Frontal cortex (tissue), 3 donors: ENCODE measurements at regions not wholly inside any gene's neighbourhood (a gene's known extent, or its start where the extent isn't known, plus 50 kb on each side); places are given as distances from the start of the nearest gene placed in this dataset.

Experiments
- DNase-seq, 2 donors: peaks; one replicate each; pipeline ENCODE4 v3.0.0; 2012; ENCODE audit warnings: low spot score in 2 of 2
- FAIRE-seq: peaks from 2 replicates; lab custom pipeline; 2012; peaks lifted over from hg19 to GRCh38; lab: Jason Lieb, UNC
- donor health status: control.
- donor health status: control.
- donor health status: control.

DNA sequence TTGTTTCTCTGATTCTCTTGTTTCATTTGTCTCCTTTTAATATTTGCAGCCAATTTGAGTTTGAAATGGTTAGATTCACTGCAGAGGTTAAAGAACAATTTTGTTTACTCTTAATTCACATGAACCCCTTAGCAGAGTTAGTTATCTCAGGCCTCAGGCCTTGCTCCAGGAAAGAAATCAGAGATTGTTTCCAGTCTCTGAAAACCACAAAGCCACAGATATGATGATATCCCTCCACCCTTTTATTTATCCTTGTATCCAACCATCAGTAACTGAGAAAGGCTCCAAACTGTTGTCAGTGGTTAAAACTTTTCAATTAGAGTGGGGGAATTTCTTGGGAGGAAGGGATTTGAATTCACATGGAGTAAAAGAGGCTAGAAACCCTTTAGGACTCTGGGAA lies 406.0 kb upstream of the DMAC1 start:
- FAIRE-seq (no peak), DNase-seq (no peak)

DNA sequence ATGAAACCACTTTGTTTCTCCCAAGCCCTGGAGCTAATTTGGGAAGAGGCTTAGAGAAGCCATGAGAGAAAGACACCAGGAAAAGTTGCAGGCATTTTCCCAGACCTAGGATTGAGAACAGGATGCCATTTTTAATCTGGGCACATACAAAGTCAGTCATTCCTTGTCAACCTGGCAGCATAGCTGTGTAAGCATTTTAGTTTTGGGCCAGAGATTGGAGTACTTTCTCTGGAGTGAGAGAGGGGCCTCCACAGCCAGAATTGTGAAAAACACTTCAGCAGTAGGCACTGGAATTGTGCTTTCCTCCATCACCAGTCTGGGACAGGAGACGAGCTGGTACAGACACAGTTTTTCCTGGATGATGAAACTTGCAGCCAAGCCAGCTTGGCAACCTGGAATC lies 390.3 kb upstream of the DMAC1 start:
- no peak for FAIRE-seq
- no peak for DNase-seq

DNA sequence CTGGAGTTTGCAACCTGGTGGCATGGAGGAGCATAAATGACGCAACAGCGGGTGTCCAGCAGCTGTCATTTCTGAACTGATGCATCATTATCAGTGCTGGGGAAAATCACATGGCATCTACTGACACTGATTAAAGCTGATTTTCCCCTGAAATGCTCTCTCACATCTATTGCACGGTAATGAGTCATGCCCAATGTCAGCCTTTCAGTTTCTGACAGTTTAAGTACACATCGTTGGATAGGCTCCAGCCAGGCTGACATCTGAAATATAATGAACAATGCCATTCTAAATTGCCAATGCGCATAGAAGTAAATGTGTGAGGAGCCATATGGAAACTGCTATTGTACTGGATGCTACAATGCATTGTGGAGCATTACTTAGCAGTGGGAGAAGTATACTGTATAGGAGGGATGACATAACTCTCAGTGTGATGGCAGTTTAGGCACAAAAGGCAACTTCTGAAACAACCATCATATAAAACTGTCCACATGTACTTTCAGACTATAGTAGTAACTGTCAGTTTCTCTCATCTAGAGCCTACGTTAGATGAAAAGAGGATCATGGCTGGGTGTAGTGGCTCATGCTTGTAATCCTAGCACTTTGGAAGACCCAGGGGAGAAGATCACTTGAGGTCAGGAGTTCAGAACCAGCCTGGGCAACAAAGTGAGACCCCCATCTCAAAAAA lies 389.3 kb upstream of the DMAC1 start:
- DNase-seq (no peak), FAIRE-seq (no peak)

DNA sequence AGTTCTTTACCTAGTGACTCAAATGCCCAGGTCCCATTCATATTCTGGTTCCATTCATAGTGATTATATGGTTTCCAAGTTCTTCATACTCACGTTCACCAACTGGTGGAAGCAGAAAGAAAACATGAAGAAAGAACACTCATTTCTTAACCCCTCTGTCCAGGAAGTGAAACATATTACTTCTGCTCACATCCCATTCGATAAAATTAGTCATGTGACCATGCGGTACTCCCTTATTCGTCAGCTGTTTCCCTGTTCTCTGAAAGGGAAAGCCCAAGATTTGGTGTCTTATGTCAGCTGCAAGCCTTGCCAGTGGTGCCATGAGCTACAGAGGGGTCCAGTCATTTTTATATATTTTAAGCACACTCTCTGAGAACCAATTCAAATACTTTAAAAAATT lies 387.0 kb upstream of the DMAC1 start:
- FAIRE-seq (no peak), DNase-seq (no peak)

DNA sequence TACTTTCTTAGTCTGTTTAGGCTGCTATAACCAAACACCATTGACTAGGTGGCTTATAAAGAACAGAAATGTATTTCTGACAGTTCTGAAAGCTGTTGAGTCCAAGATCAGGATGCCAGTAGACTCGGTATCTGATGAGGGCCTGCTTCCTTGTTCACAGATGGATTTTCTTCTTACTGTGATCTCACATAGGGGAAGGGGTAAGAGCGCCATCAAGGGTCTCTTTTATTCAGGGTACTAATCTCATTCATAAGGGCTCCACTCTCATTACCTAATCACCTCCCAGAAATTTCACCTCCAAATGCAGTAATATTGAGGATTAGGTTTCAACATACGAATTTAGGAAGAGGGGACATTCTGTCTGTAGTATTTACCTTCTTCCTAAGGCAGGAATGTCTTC lies 384.0 kb upstream of the DMAC1 start:
- DNase-seq, result no peak
- no peak for FAIRE-seq

DNA sequence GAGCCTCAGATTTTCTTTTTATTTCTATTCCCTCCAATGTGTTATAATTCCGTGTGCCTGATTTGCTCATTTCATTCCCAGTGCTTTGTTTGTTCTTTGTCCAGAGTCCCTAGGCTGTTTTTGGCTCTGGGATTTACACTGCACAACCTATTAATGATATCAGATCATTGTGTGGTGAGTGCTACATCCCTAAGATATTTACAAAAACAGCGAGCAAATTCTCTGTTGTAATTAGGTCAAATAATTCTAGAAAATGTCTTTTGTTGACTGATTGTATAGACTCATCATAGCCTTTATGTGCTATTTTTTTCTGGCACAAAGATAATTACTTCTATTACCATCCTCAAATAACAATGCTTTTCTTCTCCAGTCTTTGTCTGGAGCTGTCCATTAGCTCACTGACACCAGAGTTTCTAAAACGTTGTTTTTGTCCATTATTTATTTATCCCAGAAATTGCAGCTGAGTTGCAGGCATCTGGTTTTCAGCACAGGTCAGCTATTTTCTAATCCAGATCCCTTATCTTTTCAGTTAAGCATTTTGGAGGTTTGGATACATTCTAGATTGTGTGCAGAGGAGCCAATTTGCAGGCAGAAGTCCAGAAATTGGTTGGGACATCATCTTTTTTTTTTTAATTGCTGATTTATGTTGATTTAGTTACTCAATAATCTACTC lies 379.9 kb upstream of the DMAC1 start:
- FAIRE-seq (no peak), DNase-seq (no peak)

DNA sequence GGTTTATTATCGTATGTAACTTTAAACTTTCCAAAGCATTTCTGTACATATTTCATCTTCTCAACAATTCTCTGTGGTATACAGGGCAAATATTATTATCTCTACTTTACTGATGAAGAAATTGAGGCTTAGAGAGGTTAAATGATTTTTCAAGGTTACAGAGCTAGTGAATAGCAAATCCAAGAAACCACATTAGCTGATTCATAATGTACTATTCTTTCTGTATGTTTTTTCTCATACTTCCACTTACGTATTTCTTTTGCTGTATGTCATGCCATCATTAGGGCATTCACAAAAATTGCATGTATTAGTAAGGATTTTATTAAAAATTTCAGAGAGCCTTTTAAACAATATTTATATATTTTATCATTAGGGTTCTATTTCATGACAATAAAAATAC lies 372.4 kb upstream of the DMAC1 start:
- FAIRE-seq (no peak), DNase-seq (no peak)

DNA sequence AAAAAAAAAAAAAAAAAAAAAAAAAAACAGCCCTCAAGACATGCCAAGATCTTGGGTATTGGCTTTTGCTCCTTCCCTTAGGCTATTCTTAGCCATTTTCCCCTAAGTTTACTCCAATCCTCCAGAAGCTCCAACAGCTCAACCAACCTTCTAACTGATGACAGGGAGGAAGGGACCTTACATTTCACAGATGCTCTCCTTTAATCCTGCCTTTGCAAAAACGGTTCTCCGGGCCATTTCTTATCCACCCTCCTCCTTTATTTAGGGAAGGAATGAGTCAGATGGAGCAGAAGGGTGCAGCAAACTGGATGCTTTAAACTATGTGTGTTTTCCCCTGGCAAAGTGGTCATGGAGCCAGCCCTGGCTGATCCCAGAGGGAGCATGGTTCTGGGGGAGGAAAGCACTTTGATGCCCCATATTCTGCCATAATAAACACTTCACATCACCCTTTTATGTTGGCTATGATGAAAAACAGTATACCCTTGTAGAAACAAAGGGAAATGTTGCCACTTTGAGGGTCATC lies 369.4 kb upstream of the DMAC1 start:
- no peak for FAIRE-seq
- DNase-seq, result no peak

DNA sequence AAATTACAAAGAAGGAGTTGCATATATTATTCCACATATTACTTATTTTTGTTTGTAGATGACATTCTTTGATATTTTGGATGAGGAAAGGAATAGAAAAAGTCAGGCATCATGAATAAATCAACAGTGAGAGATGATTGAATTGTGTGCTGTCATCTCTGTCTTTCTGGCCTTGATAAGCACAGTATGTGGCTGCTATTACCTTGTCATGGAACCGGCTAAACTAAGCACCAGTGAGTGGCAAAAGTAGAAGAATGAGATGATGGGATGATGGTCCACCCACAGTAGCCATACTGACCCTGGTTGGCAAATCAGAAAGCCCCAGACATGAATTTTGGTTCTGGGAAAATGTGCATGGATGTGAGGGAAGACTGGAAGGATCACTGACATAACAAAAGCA lies 361.2 kb upstream of the DMAC1 start:
- FAIRE-seq (no peak), DNase-seq (no peak)

DNA sequence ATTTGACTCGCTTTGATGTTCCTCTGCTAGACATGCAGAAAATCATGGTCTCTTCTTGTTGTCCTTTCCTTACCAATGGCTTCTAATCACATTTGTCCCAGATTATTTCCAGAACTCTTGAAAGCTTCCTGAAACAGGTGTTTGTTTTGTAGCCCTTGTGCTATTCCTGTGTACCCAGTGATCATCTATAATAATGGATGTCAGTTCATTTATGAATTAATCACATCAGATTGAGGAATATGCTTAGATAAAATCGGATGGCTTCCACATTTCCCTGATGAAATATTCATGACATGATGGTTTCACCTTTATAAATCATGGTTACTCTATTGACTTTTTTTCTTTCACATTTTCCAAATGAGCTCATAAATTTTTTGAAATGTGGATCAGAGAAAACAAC lies 359.0 kb upstream of the DMAC1 start:
- FAIRE-seq, result no peak
- no peak for DNase-seq

DNA sequence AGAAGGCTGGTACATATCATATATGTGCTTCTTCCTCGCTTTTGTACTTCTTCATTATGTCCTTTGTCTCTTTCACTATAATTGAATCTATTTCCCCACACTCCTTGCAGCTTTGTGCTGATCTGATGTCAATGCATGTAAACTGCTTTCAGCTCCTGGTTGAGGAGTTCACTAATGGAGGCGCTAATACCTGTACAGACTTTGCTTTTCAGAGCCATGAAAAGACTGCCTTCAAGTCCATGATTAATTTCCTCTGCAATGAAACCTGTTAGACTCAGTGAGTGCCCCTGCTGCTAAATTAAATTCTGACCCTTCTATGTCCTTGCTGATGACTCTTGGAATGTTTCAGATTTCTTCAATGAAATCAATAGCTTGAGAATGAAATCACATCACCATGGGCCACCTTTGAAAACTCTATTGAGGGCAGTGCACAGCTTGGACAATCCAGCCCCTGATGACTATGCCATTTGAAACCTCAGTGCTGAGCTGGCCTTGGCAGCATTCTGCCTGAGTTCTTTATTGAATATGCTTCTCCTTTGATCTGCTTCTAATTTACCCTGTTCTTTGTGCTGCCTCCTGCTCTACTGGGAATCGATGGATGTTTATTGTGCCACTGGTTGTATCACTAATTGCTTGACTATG lies 358.2 kb upstream of the DMAC1 start:
- no peak for FAIRE-seq
- no peak for DNase-seq

DNA sequence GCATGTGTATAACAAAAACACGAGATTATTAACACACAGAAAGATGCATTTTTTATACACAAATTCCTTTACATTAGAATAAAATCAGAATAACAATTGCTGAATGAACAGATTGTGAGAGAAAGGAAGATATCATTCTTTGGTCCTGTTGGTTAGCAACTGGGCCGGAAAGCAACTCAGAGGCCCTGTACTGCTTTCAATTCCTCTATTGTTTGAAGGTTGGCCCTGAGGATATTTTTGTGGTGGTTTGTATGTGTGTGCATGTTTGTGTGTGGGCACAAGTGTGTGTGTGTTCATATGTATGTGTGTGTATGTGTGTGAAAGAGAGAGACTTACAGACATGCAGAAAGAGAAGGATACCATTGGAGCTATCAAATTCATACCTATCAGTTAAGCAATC lies 356.8 kb upstream of the DMAC1 start:
- no peak for FAIRE-seq

DNA sequence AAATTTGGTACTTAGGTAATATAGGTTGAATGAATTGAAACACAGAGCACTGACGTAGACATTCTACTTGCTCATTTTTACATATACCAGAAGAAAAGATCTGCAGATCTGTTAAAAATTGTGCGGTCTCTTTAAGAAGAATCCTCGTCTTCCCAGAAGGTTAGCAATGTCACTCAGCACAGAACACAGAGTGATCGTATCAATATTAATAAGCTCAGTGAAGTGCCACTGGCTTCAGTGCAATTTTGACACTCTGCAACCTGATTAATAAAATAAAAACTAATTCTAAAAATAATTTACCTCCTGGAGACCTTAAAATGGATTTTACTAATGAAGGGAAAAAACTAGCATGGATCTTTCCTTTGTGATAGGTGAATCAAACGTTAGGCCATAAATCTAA lies 356.1 kb upstream of the DMAC1 start:
- no peak for FAIRE-seq
- DNase-seq, result no peak

More for the DNA sequence above, 356.8 kb upstream of the DMAC1 start:
- no peak for DNase-seq

DNA sequence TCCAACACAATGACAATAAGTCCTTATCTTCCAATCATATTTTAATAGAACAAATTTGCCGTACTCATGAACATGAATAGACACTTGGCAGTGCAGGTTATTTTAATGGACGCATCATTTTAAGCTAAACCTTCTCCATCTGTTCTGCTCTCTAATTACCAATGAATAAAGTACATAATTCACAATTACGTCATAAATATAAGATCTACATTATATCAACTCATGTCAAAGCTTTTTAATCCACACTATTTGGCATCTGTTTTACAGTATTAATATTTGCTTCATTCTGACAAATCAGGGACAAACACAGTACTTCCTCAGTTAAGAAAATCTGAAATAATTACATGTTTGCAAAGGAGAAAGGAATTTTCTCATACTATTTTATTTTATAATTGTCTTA lies 344.1 kb upstream of the DMAC1 start:
- no peak for DNase-seq
- FAIRE-seq, result no peak

DNA sequence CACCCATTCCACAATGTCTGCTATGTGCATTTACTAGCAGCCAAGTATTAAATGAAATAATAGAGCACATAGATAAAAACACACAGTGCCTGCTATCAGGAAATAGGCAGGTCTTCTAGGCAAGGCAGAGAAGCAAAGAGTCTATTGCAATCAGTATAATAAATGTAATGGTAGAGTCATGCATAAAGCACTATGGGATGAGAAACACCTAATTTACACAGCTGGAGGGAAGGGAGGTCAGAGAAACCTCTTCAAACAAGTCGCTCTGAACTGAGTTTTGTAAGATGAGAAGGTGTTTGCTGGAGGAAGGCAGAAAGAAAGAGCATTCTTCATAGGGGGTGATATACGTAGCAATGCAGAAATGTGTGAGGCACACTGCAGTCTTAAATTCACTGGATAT lies 341.0 kb upstream of the DMAC1 start:
- FAIRE-seq (no peak), DNase-seq (no peak)

DNA sequence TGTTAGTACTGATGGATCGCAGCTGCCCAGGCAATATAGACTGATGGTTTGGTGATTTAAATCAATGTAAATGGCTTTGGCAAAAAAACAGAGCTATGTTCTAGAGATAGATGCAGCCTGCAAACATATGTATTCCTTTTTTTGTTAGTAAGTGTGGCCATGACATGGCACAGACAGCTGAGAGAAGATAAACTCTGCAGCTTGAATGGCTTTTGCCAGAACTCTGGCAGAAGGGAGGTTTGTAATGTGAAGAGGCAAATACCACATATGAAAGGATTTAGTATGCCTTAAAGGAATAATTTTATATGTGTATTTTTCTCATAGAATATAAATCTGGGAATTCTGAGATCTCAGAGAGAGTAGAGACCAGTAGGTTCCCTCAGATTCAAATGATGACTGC lies 340.2 kb upstream of the DMAC1 start:
- DNase-seq (no peak), FAIRE-seq (no peak)

DNA sequence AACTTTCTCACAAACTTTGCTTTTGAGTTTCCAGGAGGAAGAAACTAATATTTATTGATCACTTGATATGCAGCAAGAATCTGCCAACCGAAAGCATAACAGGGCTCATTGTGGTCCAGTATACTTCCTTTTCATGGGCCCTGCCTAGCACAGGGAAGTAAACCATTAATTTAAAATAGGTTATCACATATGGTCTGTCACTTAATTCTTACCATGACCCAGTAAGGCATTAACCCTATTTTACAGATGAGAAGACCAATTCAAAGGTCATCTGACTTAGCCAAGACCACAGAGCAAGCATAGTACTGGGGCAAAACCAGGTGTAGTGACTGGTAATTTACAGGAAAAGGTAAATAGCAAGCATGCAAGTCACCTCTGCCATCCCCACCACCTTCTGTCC lies 336.9 kb upstream of the DMAC1 start:
- no peak for DNase-seq
- FAIRE-seq, result no peak

DNA sequence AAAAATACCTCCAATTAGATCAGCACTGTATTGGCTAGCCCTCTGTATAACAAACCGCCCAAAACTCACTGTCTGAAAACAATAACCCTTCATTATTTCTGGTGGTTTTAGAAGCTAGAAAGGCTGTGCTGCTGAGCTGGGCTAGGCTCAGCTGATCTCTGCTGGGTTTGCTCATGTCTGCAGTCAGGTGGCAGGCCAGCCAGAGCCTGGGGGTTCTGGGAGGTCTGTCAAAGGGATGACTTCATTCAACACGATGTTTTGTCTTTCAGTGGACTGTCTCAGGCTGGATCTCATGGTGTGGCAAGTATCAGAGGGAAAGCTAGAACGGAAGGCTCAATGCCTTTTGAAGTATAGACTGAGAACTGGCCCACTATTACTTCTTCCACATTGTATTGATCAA lies 335.1 kb upstream of the DMAC1 start:
- DNase-seq, result no peak
- no peak for FAIRE-seq

DNA sequence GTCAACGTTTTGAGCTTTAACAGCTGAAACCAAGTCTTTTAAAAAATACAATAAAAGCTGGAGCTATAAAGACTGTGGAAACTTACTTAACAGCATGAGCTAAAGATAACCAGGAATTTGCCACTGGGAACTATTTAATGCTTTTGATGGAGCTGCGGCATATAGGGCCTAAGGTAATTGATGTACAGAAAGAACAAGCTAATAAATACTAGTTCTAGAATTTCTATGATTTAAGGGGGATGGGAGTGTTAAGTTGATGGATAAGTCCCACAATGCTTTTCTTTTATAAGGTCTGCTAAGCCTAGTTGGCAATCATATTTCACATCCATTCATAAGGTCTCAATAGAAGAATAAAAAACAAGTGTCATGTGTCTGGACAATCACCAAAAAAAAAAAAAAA lies 334.0 kb upstream of the DMAC1 start:
- no peak for DNase-seq

DNA sequence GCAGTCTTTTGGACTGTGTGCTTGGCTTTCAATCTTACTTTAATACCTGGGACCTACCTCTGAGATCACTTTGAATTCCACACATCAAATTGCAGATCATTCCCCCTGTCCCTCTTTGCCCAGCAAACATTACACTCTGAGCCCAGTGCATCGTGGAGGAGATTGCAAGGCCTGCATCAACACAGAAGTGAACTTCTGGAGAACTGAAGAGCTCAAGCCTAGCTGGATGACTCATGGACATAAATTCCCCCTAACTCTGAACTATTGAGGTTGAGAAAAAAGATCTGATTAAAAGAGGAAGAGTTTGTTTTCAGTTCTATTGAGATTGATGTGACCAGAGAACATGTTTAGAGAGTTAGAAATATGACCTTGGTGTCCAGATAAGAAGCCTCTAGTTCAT lies 316.0 kb upstream of the DMAC1 start:
- no peak for FAIRE-seq
- DNase-seq, result no peak

More for the DNA sequence above, 334.0 kb upstream of the DMAC1 start:
- FAIRE-seq, result no peak

DNA sequence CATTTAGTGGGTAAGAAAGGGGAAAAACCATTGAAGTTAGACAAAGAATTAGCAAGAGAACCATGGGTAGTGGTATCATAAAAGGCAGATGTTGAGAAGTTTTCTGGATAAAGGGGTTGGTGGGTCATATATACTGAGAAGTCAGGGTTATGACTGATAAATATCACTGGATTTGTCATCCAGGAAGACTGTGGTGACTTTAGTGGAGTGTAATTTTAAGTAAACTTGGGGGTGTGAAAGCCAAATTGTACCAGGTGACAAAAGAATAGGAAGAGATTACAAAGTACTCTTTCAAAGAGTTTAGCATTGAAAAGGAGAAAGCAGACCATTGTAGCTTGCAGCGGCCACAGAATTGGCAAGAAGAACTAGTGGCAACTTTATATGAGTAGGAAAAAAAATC lies 315.2 kb upstream of the DMAC1 start:
- no peak for FAIRE-seq
- DNase-seq, result no peak
